HG03045 (cell line): ENCODE measurements at regions not wholly inside any gene's neighbourhood (a gene's known extent, or its start where the extent isn't known, plus 50 kb on each side); places are given as distances from the start of the nearest gene placed in this dataset.
"Not testable (repeated sequence)": the region's sequence is repeated elsewhere in the genome, so short reads cannot be mapped to it uniquely, and the experiment has no call there.

ENCODE experiments used
- ATAC-seq: cut with Tn5 transposase; IDR thresholded peaks from one replicate; pipeline ENCODE4 v1.9.1; 2021; ENCODE audit warnings: mild to moderate bottlenecking, moderate library complexity; ENCODE audit not compliant: unreplicated experiment

- not testable (repeated sequence) for ATAC-seq
Observed at GRCh38 chr2:113386780-113387433, 50.6 kb upstream of the ZNG1B start.

- not testable (repeated sequence) for ATAC-seq
Observed at GRCh38 chr2:113379621-113380020, 57.9 kb upstream of the ZNG1B start.

- peak; percentile 81 for ATAC-seq
Observed at GRCh38 chr2:113376913-113377445, 60.5 kb upstream of the ZNG1B start.

- ATAC-seq: peak; percentile 45
Observed at GRCh38 chr2:113376253-113376912, 61.1 kb upstream of the ZNG1B start.

- ATAC-seq: not testable (repeated sequence)
Observed at GRCh38 chr2:113374857-113375256, 62.6 kb upstream of the ZNG1B start.

- not testable (repeated sequence) for ATAC-seq
Observed at GRCh38 chr2:113372258-113372834, 65.1 kb upstream of the ZNG1B start.

GRCh38 chr2:113370478-113371091 lies 66.9 kb upstream of the ZNG1B start:
- no peak for ATAC-seq

GRCh38 chr2:113370030-113370429 lies 67.5 kb upstream of the ZNG1B start:
- ATAC-seq: no peak

GRCh38 chr2:113368581-113368980 lies 68.9 kb upstream of the ZNG1B start:
- ATAC-seq: not testable (repeated sequence)

GRCh38 chr2:113366821-113367220 lies 70.7 kb upstream of the ZNG1B start:
- not testable (repeated sequence) for ATAC-seq

GRCh38 chr2:113365791-113366190 lies 71.7 kb upstream of the ZNG1B start:
- ATAC-seq: not testable (repeated sequence)

- not testable (repeated sequence) for ATAC-seq
Observed at GRCh38 chr2:113365290-113365689, 72.2 kb upstream of the ZNG1B start.

GRCh38 chr2:113361051-113361450 lies 76.4 kb upstream of the ZNG1B start:
- no peak for ATAC-seq

- ATAC-seq: no peak
Observed at GRCh38 chr2:113357071-113357470, 78.3 kb upstream of the PAX8 start.

GRCh38 chr2:113356284-113356683 lies 77.6 kb upstream of the PAX8 start:
- ATAC-seq: not testable (repeated sequence)

GRCh38 chr2:113355339-113356015 lies 76.8 kb upstream of the PAX8 start:
- not testable (repeated sequence) for ATAC-seq

- no peak for ATAC-seq
Observed at GRCh38 chr2:113351375-113352355, 72.9 kb upstream of the PAX8 start.

- ATAC-seq: not testable (repeated sequence)
Observed at GRCh38 chr2:113343800-113344199, 65.1 kb upstream of the PAX8 start.

GRCh38 chr2:113342650-113343049 lies 63.9 kb upstream of the PAX8 start:
- no peak for ATAC-seq

- not testable (repeated sequence) for ATAC-seq
Observed at GRCh38 chr2:113341870-113342253, 63.1 kb upstream of the PAX8 start.
